Suprapubic skin (tissue), 4 donors: ENCODE measurements at regions not wholly inside any gene's neighbourhood (a gene's known extent, or its start where the extent isn't known, plus 50 kb on each side); places are given as distances from the start of the nearest gene placed in this dataset.

Experiments used
- CTCF ChIP-seq, 2 donors: fragments of 200-600 bp in 1 of 2; fragments of 450-650 bp in 1 of 2; sonication (generic) in 1 of 2; IDR thresholded peaks; one replicate each; pipeline ENCODE4 v1.5.1; 2016 to 2019; ENCODE audit warnings: antibody characterized with exemption in 2 of 2, mild to moderate bottlenecking in 1 of 2, moderate library complexity in 1 of 2
- EP300 ChIP-seq: sonication (generic); formaldehyde crosslinking; IDR thresholded peaks from one replicate; pipeline ENCODE4 v1.6.1; 2017; ENCODE audit warnings: antibody characterized with exemption
- POLR2A ChIP-seq, 2 donors: fragments of 450-650 bp; IDR thresholded peaks; one replicate each; pipeline ENCODE4 v1.6.1; 2017; ENCODE audit warnings: antibody characterized with exemption in 2 of 2, mild to moderate bottlenecking in 2 of 2, moderate library complexity in 2 of 2
- POLR2AphosphoS5 ChIP-seq, 3 donors: sonication (generic); formaldehyde crosslinking; IDR thresholded peaks; one replicate each; pipeline ENCODE4 v1.6.1; 2017; ENCODE audit warnings: antibody characterized with exemption in 3 of 3

GRCh38 chr3:144187531-144188210, 216.0 kb downstream of the DIPK2A start:
- TF ChIP-seq POLR2A (IDR thresholded peaks at IDR 0.05): no peak
- no peak for TF ChIP-seq CTCF (IDR thresholded peaks at IDR 0.05)
- TF ChIP-seq POLR2AphosphoS5 (IDR thresholded peaks at IDR 0.05): no peak
- TF ChIP-seq EP300: no peak
